Ovary (tissue), 7 donors: ENCODE measurements at regions not wholly inside any gene's neighbourhood (a gene's known extent, or its start where the extent isn't known, plus 50 kb on each side); places are given as distances from the start of the nearest gene placed in this dataset.
"Not testable (repeated sequence)": the region's sequence is repeated elsewhere in the genome, so short reads cannot be mapped to it uniquely, and the experiment has no call there.

ENCODE experiments used
- DNase-seq, 5 donors: peaks; one replicate each; pipeline ENCODE4 v3.0.0-alpha.2; 2019 to 2020
- H3K27ac ChIP-seq, 2 donors: fragments of 200-600 bp; one replicate each; pipeline versions ENCODE4 v1.5.1 to v1.8.0; 2019 to 2022
- H3K27me3 ChIP-seq: fragments of 200-600 bp; one replicate; pipeline ENCODE4 v1.8.0; 2022
- H3K36me3 ChIP-seq: fragments of 200-600 bp; sonication (generic); one replicate; pipeline ENCODE4 v1.5.1; 2019
- H3K4me1 ChIP-seq: one replicate; pipeline ENCODE4 v1.8.1; 2013; ENCODE audit warnings: mild to moderate bottlenecking, moderate library complexity; ENCODE audit not compliant: insufficient read depth
- H3K4me3 ChIP-seq: fragments of 200-600 bp; sonication (generic); one replicate; pipeline ENCODE4 v1.5.1; 2017
- H3K9me3 ChIP-seq, 2 donors: fragments of 200-600 bp in 1 of 2; sonication (generic) in 1 of 2; one replicate each; pipeline versions ENCODE4 v1.5.1 to v1.8.1; 2013 to 2019; ENCODE audit warnings: mild to moderate bottlenecking in 1 of 2, moderate library complexity in 1 of 2
- WGBS, 3 donors: extraction: QIAGEN DNeasy Blood & Tissue Kit in 1 of 3; methylation state at CpG; one replicate each; pipeline versions ENCODE4 v1.1.5 to v1.1.7; 2013 to 2017; 5-methylcytosine and 5-hydroxymethylcytosine counted together
- intact Hi-C, 4 donors: fragments of 100-400 bp; cut with DNase I; formaldehyde crosslinking; loops; one replicate each; pipeline versions ENCODE4 v1.11.0 to v1.15.1; 2022 to 2023
- donor health status: DM: no; HTN: no; CAD: no; lungs with moderate emphysema.
- donor health status: DM: no; HTN: no; CAD: no.
- donor health status: Bipolar disorder and iron deficiency.
- donor health status: DM: no; HTN: no; CAD: no.
- donor health status: DM: yes; HTN: yes; CAD: no.

GRCh38 chr2:87204569-87205147 lies 183.0 kb upstream of the PLGLB1 start:
- intact Hi-C loops, H3K36me3 ChIP-seq, H3K4me1 ChIP-seq, DNase-seq, H3K9me3 ChIP-seq, H3K27me3 ChIP-seq, H3K4me3 ChIP-seq, H3K27ac ChIP-seq: not testable (repeated sequence)
- 93 to 100% (median 97%) methylated on average over 6 to 8 of the region's 8 CpGs for WGBS, 3 donors

DNA sequence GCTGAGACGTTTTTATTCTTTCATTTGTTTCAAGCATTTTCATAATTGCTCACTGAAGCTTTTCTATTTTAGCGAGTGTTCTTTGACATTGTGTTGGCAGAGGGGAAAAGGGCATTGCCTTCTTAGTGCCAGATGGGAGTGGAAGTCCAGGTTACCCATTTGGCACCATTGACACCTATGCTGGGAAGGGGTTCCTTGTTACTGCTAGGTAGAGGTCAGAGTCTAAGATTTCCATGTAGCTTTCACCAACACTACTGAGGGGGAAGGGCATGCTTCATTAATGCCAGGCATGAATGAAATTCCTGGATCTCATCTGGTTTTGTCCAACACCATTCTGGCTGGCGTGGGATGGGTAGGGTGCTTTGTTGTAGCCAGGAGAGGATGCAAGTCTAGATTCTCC lies 191.3 kb upstream of the PLGLB1 start:
- H3K4me1 ChIP-seq, H3K27ac ChIP-seq, H3K4me3 ChIP-seq, intact Hi-C loops, H3K27me3 ChIP-seq, DNase-seq, H3K9me3 ChIP-seq, H3K36me3 ChIP-seq: not testable (repeated sequence)
- WGBS, 3 donors, result 69 to 86% methylated on average over 1 to 2 of the region's 3 CpGs; no CpG with 5 or more reads in 1 of the 3 donors

DNA sequence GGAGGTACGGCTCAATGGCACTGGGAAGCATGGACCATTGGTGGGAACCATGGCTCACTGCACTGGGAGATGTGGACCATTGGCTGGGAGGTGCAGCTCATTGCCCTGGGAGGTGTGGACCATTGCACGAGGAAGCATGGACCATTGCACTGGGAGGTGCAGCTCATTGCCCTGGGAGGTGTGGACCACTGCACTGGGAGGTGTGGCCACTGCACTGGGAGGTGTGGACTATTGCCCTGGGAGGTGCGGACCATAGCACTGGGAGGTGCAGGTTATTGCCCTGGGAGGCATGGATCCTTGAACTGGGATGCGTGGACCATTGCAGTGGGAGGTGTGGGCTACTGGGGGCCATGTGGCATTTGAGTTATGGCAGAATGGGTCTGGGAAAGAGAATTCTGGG lies 195.4 kb upstream of the PLGLB1 start:
- H3K4me1 ChIP-seq, H3K27me3 ChIP-seq, H3K9me3 ChIP-seq, intact Hi-C loops, H3K36me3 ChIP-seq, H3K27ac ChIP-seq, DNase-seq, H3K4me3 ChIP-seq: not testable (repeated sequence)
- WGBS, 3 donors, result 77 to 91% (median 89%) methylated on average over 2 of the region's 4 CpGs

DNA sequence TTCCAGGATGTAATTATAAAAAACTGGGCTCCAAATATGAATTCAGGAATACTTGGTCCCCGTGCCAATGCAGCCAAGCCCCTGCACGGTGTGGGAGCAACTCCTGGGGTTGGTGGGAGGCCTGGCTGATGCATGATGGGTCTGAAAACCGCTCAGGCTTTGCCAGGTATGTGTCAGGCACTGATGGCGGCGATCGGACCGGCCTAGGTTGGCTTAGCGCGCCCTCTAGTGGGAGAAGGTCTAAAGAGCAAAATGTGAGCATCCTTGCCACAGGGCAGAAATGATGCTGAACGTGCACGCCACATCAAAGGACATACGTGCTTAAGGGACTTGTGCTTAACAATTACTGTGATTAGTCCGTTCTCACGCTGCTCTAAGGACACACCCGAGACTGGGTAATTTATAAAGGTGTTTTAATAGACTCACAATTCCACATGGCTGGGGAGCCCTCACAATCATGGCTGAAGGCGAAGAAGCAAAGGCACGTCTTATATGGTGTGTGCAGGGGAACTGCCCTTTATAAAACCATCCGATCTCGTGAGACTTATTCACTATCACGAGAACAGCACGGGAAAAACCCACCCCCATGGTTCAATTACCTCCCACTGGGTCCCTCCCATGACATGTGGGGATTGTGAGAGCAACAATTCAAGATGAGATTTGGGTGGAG lies 196.2 kb upstream of the PLGLB1 start:
- H3K4me1 ChIP-seq, H3K9me3 ChIP-seq, intact Hi-C loops, H3K36me3 ChIP-seq, H3K4me3 ChIP-seq, H3K27ac ChIP-seq, H3K27me3 ChIP-seq: not testable (repeated sequence)
- DNase-seq, result peak in 2 of 5 donors; percentile 43 to 47
- WGBS, 3 donors, result 0 to 12% (median 2%) methylated on average over 3 to 14 of the region's 21 CpGs

DNA sequence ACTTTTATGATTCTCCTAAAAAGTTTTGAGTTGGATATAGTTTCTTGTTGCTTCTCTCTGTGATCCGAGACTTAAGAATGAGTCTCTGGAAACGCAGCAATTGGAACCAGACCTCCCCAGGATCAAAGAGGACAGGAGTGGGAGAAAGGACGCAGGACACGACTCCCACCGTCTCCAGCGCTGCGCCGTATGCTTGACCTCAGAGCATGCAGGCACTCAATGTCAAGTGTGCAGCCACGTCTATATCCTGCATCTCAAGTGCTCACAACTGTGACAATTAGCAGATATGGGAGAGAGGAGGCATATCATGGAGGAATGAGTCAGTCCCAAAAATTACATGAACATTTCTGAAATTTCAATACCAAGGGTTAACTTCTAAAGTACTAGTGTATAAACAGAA lies 199.0 kb upstream of the PLGLB1 start:
- H3K36me3 ChIP-seq, DNase-seq, intact Hi-C loops, H3K4me3 ChIP-seq, H3K27ac ChIP-seq, H3K9me3 ChIP-seq, H3K4me1 ChIP-seq, H3K27me3 ChIP-seq: not testable (repeated sequence)
- WGBS, 3 donors, result 38 to 45% (median 44%) methylated on average over 9 of the region's 9 CpGs

DNA sequence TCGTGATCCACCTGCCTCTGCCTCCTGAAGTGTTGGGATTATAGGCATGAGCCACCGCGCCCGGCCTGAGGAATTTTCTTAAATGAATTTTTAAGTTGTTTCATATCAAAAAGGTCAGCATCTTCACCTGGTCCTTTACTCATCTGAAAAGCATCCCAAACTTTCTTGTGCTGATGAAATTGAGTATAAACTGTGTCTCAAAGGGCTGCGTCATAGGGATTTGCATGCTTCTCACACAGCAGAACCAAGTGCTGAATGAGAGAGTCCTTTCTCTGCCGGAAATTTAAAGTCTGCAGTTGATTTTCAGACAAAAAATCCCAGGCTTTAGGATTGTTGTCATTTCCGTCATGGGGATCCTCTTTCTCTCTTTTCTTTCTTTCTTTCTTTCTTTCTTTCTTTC lies 200.5 kb upstream of the PLGLB1 start:
- WGBS, 3 donors, result 72 to 91% (median 76%) methylated on average over 5 to 7 of the region's 7 CpGs
- H3K36me3 ChIP-seq, H3K4me1 ChIP-seq, intact Hi-C loops, H3K27me3 ChIP-seq, H3K9me3 ChIP-seq, DNase-seq, H3K4me3 ChIP-seq, H3K27ac ChIP-seq: not testable (repeated sequence)

- WGBS, 3 donors, result 13% methylated on average over 2 of the region's 3 CpGs; no CpG with 5 or more reads in 2 of the 3 donors
- H3K27ac ChIP-seq, H3K36me3 ChIP-seq, H3K4me3 ChIP-seq, H3K27me3 ChIP-seq, H3K4me1 ChIP-seq, intact Hi-C loops, DNase-seq, H3K9me3 ChIP-seq: not testable (repeated sequence)
These were observed 202.2 kb upstream of the PLGLB1 start for GRCh38 chr2:87223873-87224272.

GRCh38 chr2:87229091-87229689 lies 207.5 kb upstream of the PLGLB1 start:
- WGBS, 3 donors, result 0% methylated on average over 1 to 2 of the region's 4 CpGs

DNA sequence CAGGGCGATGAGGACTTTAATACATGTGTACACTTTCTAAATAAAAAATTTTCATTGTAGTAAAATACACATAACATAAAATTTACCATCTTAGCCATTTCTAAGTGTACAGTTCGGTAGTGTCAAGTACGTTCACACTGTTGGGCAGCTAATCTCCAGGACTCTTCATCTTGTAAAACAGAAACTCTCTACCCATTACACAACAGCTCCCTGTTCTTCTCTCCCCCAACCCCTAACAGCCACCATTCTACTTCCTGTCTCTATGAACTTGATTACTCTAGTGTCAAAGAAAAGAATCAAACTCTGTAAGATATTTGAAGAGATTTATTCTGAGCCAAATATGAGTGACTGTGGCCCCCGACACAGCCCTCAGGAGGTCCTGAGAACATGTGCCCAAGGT lies 208.3 kb upstream of the PLGLB1 start:
- H3K27me3 ChIP-seq, H3K4me3 ChIP-seq, H3K4me1 ChIP-seq, H3K9me3 ChIP-seq, intact Hi-C loops, H3K27ac ChIP-seq, DNase-seq, H3K36me3 ChIP-seq: not testable (repeated sequence)
- 33% methylated on average over 1 of the region's 4 CpGs; no CpG with 5 or more reads in 2 of the 3 donors for WGBS, 3 donors

More at GRCh38 chr2:87229091-87229689, 207.5 kb upstream of the PLGLB1 start:
- H3K27ac ChIP-seq, H3K27me3 ChIP-seq, H3K4me1 ChIP-seq, H3K4me3 ChIP-seq, H3K9me3 ChIP-seq, H3K36me3 ChIP-seq, intact Hi-C loops: not testable (repeated sequence)
- peak in 1 of 5 donors; percentile 12 for DNase-seq

GRCh38 chr2:87235333-87235981 lies 213.8 kb upstream of the PLGLB1 start:
- DNase-seq, H3K27me3 ChIP-seq, H3K27ac ChIP-seq, H3K9me3 ChIP-seq, H3K4me1 ChIP-seq, H3K4me3 ChIP-seq, H3K36me3 ChIP-seq, intact Hi-C loops: not testable (repeated sequence)
- WGBS, 3 donors, result 93% methylated on average over 2 of the region's 8 CpGs; no CpG with 5 or more reads in 2 of the 3 donors

DNA sequence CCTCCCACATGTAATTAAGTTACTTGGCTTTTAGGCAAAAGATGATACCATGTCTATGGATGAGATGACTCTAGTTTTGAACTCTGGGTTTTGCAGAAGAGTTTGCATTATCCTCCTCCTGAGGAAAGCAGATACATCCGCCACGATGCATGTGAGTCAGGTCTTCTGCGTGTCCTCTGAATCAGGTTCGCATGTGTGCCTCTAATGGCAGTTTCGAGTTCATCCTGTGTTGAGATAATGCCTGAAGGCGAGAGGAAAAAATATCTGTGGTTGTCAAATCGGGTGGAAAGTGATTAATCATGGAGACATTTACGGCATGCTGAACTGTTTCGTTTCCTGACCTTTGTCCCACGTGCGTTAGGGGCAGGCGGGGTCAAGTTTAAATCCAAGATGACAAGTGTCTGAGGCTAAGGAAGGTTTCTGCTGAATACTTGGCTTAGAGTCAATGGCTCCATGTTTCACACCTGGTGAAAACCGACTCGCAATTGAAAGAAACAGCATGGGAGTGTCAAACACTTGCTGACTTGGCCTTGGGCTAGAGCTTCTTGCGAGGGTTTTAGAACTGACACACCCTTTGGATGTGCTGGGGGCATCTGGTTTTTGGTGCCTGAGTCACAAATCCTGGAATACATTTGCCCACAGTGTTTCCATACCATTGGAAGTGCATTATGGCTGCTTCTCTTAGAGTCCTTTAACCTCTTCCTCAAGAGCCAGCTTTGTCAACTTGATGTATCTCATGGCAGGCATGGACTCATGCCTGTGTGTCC lies 216.1 kb upstream of the PLGLB1 start:
- 39 to 53% (median 50%) methylated on average over 3 to 8 of the region's 15 CpGs for WGBS, 3 donors
- DNase-seq, H3K4me1 ChIP-seq, H3K36me3 ChIP-seq, H3K9me3 ChIP-seq, H3K27ac ChIP-seq, H3K27me3 ChIP-seq, H3K4me3 ChIP-seq, intact Hi-C loops: not testable (repeated sequence)
